ENCODE measurements at regions not wholly inside any gene's neighbourhood (a gene's known extent, or its start where the extent isn't known, plus 50 kb on each side); places are given as distances from the start of the nearest gene placed in this dataset.

- TF ChIP-seq REST (IDR thresholded peaks at IDR 0.05; ENCODE audit: insufficient replicate concordance, low read depth) = no peak
- no peak for TF ChIP-seq SPI1 (IDR thresholded peaks at IDR 0.05; ENCODE audit: borderline replicate concordance, low read depth)
- TF ChIP-seq CTCF (IDR thresholded peaks at IDR 0.05; ENCODE audit: insufficient read depth, low read length) = no peak
- TF ChIP-seq POLR2AphosphoS5 (IDR thresholded peaks at IDR 0.05; ENCODE audit: low read depth) = no peak
- TF ChIP-seq GABPA (IDR thresholded peaks at IDR 0.05; ENCODE audit: low read depth) = no peak
These were observed 257.9 kb downstream of the RPIA start for GRCh38 chr2:88949336-88949735.

Measured in HL-60 (cell line).